HG02759 (cell line): ENCODE measurements at regions not wholly inside any gene's neighbourhood (a gene's known extent, or its start where the extent isn't known, plus 50 kb on each side); places are given as distances from the start of the nearest gene placed in this dataset.

Experiments
- ATAC-seq: cut with Tn5 transposase; IDR thresholded peaks from one replicate; pipeline ENCODE4 v1.9.1; 2021; ENCODE audit warnings: mild to moderate bottlenecking, moderate library complexity; ENCODE audit not compliant: unreplicated experiment

DNA sequence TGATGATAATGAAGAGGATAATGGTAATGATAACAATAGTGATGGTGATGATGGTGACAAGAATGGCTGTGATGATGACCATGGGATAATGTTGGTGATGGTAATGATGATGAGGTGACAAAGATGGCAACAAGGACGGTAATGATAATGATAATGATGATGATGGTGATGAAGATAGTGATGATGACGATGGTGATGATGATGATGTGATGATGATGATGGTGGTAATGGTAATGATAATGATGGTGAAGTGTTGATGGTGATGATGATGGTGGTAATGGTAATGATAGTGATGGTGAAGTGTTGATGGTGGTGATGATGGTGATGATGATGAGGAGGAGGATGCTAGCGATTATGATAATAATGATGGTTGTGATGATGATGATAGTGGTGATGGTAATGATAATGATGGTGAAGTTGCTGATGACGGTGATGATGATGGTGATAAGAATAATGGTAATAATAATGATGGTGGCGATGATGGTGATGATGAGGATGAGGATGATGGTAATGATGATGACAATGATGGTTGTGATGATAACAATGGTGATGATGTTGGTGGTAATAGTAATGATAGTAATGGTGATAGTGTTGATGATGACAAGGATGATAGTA is 54.7 kb upstream of the OPCML start:
- no peak for ATAC-seq

DNA sequence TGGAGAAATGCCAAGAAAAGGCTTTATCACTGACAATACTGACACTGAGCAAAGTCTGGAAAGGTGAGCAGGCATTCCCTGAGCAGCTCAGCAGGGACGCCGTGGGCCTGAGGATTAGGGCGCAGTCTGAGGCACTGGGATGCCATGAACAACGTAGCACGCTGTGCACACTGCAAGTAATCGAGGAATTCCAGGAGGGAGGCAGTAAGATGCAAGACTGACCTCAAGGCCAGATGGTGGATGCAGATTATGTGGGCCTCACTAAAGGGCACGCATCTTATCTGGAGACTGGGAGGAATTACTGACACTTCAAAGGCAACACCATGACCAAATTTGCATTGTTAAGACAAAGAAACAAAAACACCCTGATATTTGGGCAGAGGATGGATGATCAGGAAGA is 50.4 kb upstream of the OPCML start:
- ATAC-seq, result no peak

DNA sequence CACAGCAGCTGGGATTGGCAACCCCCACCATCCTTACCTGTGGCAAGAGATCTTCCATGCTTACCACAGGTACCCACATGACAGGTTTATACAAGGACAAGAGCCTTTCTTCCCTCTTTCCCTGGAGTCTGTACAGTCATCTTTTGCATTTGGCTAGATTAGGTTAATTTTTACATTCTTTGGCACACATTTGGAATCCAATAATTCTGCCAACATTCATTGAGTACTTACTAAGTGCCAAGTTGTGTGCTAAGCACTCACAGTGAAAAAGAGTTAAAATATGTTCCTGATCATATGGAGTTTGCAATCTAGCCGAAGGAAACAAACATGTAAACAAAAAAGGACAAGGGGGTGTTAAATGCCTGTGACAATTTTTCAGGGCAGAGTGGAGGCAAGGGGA is 50.0 kb upstream of the OPCML start:
- no peak for ATAC-seq
